Keratinocyte (primary cell): ENCODE measurements at regions not wholly inside any gene's neighbourhood (a gene's known extent, or its start where the extent isn't known, plus 50 kb on each side); places are given as distances from the start of the nearest gene placed in this dataset.

Experiments
- EZH2 ChIP-seq: IDR thresholded peaks from one replicate; pipeline ENCODE4 v1.6.1; 2012; ENCODE audit warnings: inconsistent platforms, mild to moderate bottlenecking, low read length, moderate library complexity
- TF ChIP-seq, protein P1 (sequence below), 3 experiments: IDR thresholded peaks in 1 of 3; conservative IDR thresholded peaks in 1 of 3; optimal IDR thresholded peaks in 1 of 3; 2 replicates in 2 of 3; 3 replicates in 1 of 3; pipeline versions ENCODE3 to v1.5.1; 2011; ENCODE audit warnings: low read length in 3 of 3, mild to moderate bottlenecking in 3 of 3, moderate library complexity in 2 of 3, control low read depth in 1 of 3, inconsistent platforms in 1 of 3; ENCODE audit not compliant: insufficient read depth in 2 of 3; ENCODE audit errors: extremely low read depth in 1 of 3

DNA sequence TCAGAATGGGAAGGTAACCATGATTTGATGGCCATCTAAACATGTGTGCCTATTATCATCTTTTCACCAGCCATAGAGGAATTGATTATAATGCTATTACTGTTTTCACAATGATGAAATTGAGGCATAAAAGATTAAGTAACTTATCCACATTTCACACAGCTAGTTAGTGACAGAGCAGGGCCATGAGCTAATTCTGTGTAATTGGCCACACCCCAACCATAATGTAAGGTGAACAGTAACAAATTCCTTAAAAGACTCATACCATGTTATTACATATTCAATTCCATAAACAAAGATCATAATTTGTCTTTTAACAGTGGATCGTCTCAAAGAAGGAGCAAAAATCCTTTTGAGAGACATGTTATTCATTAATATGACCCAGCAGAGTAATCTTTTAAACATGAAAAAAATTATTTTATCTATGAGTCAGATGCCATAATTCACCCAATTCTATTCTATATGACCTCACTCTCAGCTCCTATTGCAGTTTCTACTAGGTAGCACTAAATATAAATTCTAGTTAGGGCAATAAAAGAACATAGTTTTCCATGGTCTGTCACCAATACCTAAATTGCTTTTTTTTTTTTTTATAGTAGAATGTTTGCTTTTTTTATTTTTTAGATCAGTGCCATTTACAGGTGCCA lies 475.8 kb upstream of the SLC39A10 start:
- TF ChIP-seq, protein P1, sequence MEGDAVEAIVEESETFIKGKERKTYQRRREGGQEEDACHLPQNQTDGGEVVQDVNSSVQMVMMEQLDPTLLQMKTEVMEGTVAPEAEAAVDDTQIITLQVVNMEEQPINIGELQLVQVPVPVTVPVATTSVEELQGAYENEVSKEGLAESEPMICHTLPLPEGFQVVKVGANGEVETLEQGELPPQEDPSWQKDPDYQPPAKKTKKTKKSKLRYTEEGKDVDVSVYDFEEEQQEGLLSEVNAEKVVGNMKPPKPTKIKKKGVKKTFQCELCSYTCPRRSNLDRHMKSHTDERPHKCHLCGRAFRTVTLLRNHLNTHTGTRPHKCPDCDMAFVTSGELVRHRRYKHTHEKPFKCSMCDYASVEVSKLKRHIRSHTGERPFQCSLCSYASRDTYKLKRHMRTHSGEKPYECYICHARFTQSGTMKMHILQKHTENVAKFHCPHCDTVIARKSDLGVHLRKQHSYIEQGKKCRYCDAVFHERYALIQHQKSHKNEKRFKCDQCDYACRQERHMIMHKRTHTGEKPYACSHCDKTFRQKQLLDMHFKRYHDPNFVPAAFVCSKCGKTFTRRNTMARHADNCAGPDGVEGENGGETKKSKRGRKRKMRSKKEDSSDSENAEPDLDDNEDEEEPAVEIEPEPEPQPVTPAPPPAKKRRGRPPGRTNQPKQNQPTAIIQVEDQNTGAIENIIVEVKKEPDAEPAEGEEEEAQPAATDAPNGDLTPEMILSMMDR (optimal IDR thresholded peaks at IDR 0.05 in 1 of 3, IDR thresholded peaks at IDR 0.05 in 1 of 3, conservative IDR thresholded peaks at IDR 0.05 in 1 of 3; ENCODE audit: extremely low read depth in 1 of 3, insufficient read depth in 2 of 3, low read length in 3 of 3), result no peak
- no peak for TF ChIP-seq EZH2
